ENCODE measurements at regions not wholly inside any gene's neighbourhood (a gene's known extent, or its start where the extent isn't known, plus 50 kb on each side); places are given as distances from the start of the nearest gene placed in this dataset.

GRCh38 chr2:48126162-48126561 is 188.3 kb upstream of the FOXN2 start:
- TF ChIP-seq CTCF (IDR thresholded peaks at IDR 0.05; ENCODE audit: poor library complexity): no peak
- no peak for TF ChIP-seq EZH2 (IDR thresholded peaks at IDR 0.05; ENCODE audit: borderline replicate concordance)

All from hepatocyte (in vitro differentiated cells).